ENCODE measurements at regions not wholly inside any gene's neighbourhood (a gene's known extent, or its start where the extent isn't known, plus 50 kb on each side); places are given as distances from the start of the nearest gene placed in this dataset.
A peak's percentile ranks its signal among the peaks of the same experiment; 100 is the strongest.

DNA sequence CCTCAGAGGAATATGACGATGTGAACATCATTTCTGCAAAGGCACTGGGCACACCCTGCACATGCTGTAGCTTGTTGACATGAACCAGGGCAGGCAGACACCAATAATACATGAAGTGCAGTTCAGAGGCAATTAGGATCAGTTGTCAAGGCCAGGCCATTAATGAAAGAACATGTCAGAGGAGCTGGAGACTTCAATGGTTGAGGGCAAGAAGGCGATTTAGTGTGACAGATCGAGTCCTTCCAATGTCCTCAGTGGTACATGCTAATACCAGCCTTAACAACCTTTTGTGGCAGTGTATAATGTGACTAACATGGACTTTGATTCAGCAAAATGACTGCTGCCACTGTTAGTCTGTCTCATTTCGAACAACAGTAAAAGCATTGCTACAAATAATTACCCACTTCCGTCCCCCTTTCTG lies 205.2 kb upstream of the NANOGP8 start:
- in situ Hi-C loops (cut with HindIII; ENCODE audit: low sequenced_read_pairs): no loop called here
- no peak overlapping the region for H3K4me3 ChIP-seq (ENCODE audit: low read depth, low read length)
- no peak for TF ChIP-seq CTCF (IDR thresholded peaks at IDR 0.05; ENCODE audit: low read depth, low read length, missing control alignments)
- DNase-seq (ENCODE audit: low read depth): no peak

- peak; percentile 57 for DNase-seq (ENCODE audit: low read depth)
- peak; percentile 81 for TF ChIP-seq CTCF (IDR thresholded peaks at IDR 0.05; ENCODE audit: low read depth, low read length, missing control alignments)
- in situ Hi-C loops (cut with HindIII; ENCODE audit: low sequenced_read_pairs): no loop called here
- H3K4me3 ChIP-seq (ENCODE audit: low read depth, low read length): no peak overlapping the region
Measured at GRCh38 chr15:35289024-35289617, 204.0 kb upstream of the NANOGP8 start.

- TF ChIP-seq CTCF (IDR thresholded peaks at IDR 0.05; ENCODE audit: low read depth, low read length, missing control alignments): no peak
- in situ Hi-C loops (cut with HindIII; ENCODE audit: low sequenced_read_pairs): no loop called here
- no peak overlapping the region for H3K4me3 ChIP-seq (ENCODE audit: low read depth, low read length)
- DNase-seq (ENCODE audit: low read depth): no peak
Measured at GRCh38 chr15:35288580-35288979, 203.5 kb upstream of the NANOGP8 start.

GRCh38 chr15:35286721-35287120 lies 201.6 kb upstream of the NANOGP8 start:
- in situ Hi-C loops (cut with HindIII; ENCODE audit: low sequenced_read_pairs): no loop called here
- no peak for TF ChIP-seq CTCF (IDR thresholded peaks at IDR 0.05; ENCODE audit: low read depth, low read length, missing control alignments)
- no peak for DNase-seq (ENCODE audit: low read depth)
- H3K4me3 ChIP-seq (ENCODE audit: low read depth, low read length): no peak overlapping the region

GRCh38 chr15:35282965-35283496 lies 197.9 kb upstream of the NANOGP8 start:
- no peak for DNase-seq (ENCODE audit: low read depth)
- TF ChIP-seq CTCF (IDR thresholded peaks at IDR 0.05; ENCODE audit: low read depth, low read length, missing control alignments): no peak
- H3K4me3 ChIP-seq (ENCODE audit: low read depth, low read length): no peak overlapping the region
- in situ Hi-C loops (cut with HindIII; ENCODE audit: low sequenced_read_pairs): no loop called here

- no peak overlapping the region for H3K4me3 ChIP-seq (ENCODE audit: low read depth, low read length)
- no peak for TF ChIP-seq CTCF (IDR thresholded peaks at IDR 0.05; ENCODE audit: low read depth, low read length, missing control alignments)
- no peak for DNase-seq (ENCODE audit: low read depth)
- in situ Hi-C loops (cut with HindIII; ENCODE audit: low sequenced_read_pairs): no loop called here
Measured at GRCh38 chr15:35281515-35281914, 196.4 kb upstream of the NANOGP8 start.

Data from astrocyte of the cerebellum (primary cell).